HCT116 (cell line): ENCODE measurements at regions not wholly inside any gene's neighbourhood (a gene's known extent, or its start where the extent isn't known, plus 50 kb on each side); places are given as distances from the start of the nearest gene placed in this dataset.

Source experiments
- ATAC-seq: fragments of 200-7000 bp; cut with Tn5 transposase; 2 replicates; pipeline ENCODE4 v1.9.1; 2020; ENCODE audit warnings: mild to moderate bottlenecking, moderate library complexity
- BruUV-seq: library from RNA; stranded (reverse); fragments of 400-500 nt; replicated peaks from 2 replicates; lab custom pipeline; 2021; lab: Mats Ljungman, UMichigan
- CTCF ChIA-PET: fragments of 300-600 bp; sonication (Branson Sonifier 250); formaldehyde crosslinking; loops from one replicate; lab custom pipeline; 2021; ENCODE audit warnings: antibody characterized with exemption; lab: Charles Lee
- POLR2A ChIA-PET: fragments of 300-600, 350-600 bp; sonication (Branson Sonifier 250); formaldehyde crosslinking; loops from one replicate; lab custom pipeline; 2021; ENCODE audit warnings: antibody characterized with exemption; lab: Charles Lee
- RAD21 ChIA-PET, 2 experiments: fragments of 300-600 bp; sonication (Branson Sonifier 250); formaldehyde crosslinking; loops; one replicate each; lab custom pipeline; 2023; ENCODE audit warnings: low total read pairs in 2 of 2; ENCODE audit not compliant: uncharacterized antibody in 2 of 2, unreplicated experiment in 2 of 2, low non-redundant PET in 1 of 2; lab: Charles Lee
- DNase-seq: peaks from one replicate; pipeline ENCODE4 v3.0.0-alpha.2; 2010; ENCODE audit warnings: low read depth, low spot score
- H2AFZ ChIP-seq: fragments of 200-600 bp; shearing (Covaris generic), sonication (generic); 2 replicates; pipeline ENCODE4 v1.6.1; 2017; ENCODE audit warnings: low read depth, mixed run types, mixed read lengths, antibody characterized with exemption, low read length; ENCODE audit not compliant: poor library complexity, severe bottlenecking
- H3K27ac ChIP-seq: 2 replicates; pipeline ENCODE4 v1.5.1; 2012; ENCODE audit warnings: low read depth, low read length
- H3K27me3 ChIP-seq: fragments of 200-600 bp; sonication (generic); 2 replicates; pipeline ENCODE4 v1.6.1; 2016; ENCODE audit warnings: mixed run types, low read length, mixed read lengths; ENCODE audit not compliant: insufficient read depth
- H3K36me3 ChIP-seq, 2 experiments: fragments of 200-500 bp in 1 of 2; fragments of 200-600 bp in 1 of 2; sonication (Bioruptor generic) in 1 of 2; sonication (generic) in 1 of 2; 2 replicates each; pipeline versions ENCODE4 v1.5.1 to v1.6.1; 2014 to 2016; ENCODE audit warnings: low read length in 2 of 2, inconsistent platforms in 1 of 2, mixed read lengths in 1 of 2, mixed run types in 1 of 2; ENCODE audit not compliant: insufficient read depth in 2 of 2, control insufficient read depth in 1 of 2
- H3K4me1 ChIP-seq, 2 experiments: fragments of 200-600 bp in 1 of 2; sonication (generic) in 1 of 2; 2 replicates each; pipeline versions ENCODE4 v1.5.1 to v1.6.1; 2012 to 2017; ENCODE audit warnings: low read length in 2 of 2, inconsistent platforms in 1 of 2, mild to moderate bottlenecking in 1 of 2, mixed read lengths in 1 of 2, mixed run types in 1 of 2, moderate library complexity in 1 of 2; ENCODE audit not compliant: insufficient read depth in 2 of 2, control insufficient read depth in 1 of 2
- H3K4me2 ChIP-seq: fragments of 200-600 bp; sonication (generic); 2 replicates; pipeline ENCODE4 v1.6.1; 2017; ENCODE audit warnings: mixed run types, low read length, mixed read lengths
- H3K4me3 ChIP-seq, 2 experiments: fragments of 200-600 bp in 1 of 2; sonication (generic) in 1 of 2; replicated peaks in 1 of 2; 2 replicates each; pipeline ENCODE4 v1.5.1; 2011 to 2016; ENCODE audit warnings: low read length in 2 of 2, control low read depth in 1 of 2, low read depth in 1 of 2, mild to moderate bottlenecking in 1 of 2, mixed read lengths in 1 of 2, mixed run types in 1 of 2
- H3K79me2 ChIP-seq: fragments of 200-600 bp; sonication (generic); 2 replicates; pipeline ENCODE4 v1.6.1; 2017; ENCODE audit warnings: mild to moderate bottlenecking, mixed run types, low read length, moderate library complexity, mixed read lengths; ENCODE audit not compliant: insufficient read depth
- H3K9ac ChIP-seq: fragments of 200-600 bp; sonication (generic); 2 replicates; pipeline ENCODE4 v1.6.1; 2016; ENCODE audit warnings: low read length, mixed read lengths
- H3K9me2 ChIP-seq: fragments of 200-600 bp; sonication (generic), shearing (Covaris generic); 2 replicates; pipeline ENCODE4 v1.6.1; 2017; ENCODE audit warnings: mixed run types, mild to moderate bottlenecking, moderate library complexity; ENCODE audit not compliant: insufficient read depth
- H3K9me3 ChIP-seq, 2 experiments: fragments of 200-500 bp in 1 of 2; fragments of 200-600 bp in 1 of 2; sonication (Bioruptor generic) in 1 of 2; sonication (generic) in 1 of 2; 2 replicates each; pipeline ENCODE4 v1.6.1; 2014 to 2017; ENCODE audit warnings: low read length in 2 of 2, mixed read lengths in 2 of 2, inconsistent platforms in 1 of 2, low read depth in 1 of 2, mild to moderate bottlenecking in 1 of 2, mixed run types in 1 of 2, moderate library complexity in 1 of 2; ENCODE audit not compliant: control insufficient read depth in 1 of 2, insufficient read depth in 1 of 2
- H4K20me1 ChIP-seq: fragments of 200-600 bp; sonication (generic), shearing (Covaris generic); 2 replicates; pipeline ENCODE4 v1.6.1; 2017; ENCODE audit warnings: mixed run types, mild to moderate bottlenecking, moderate library complexity; ENCODE audit not compliant: insufficient read depth
- ATF3 ChIP-seq: IDR thresholded peaks from 2 replicates; pipeline ENCODE4 v1.6.1; 2012
- CEBPB ChIP-seq: IDR thresholded peaks from 2 replicates; pipeline ENCODE4 v1.6.1; 2012; ENCODE audit warnings: low read depth
- FOSL1 ChIP-seq: IDR thresholded peaks from 2 replicates; pipeline ENCODE4 v1.6.1; 2012; ENCODE audit warnings: low read depth
- RAD21 ChIP-seq: IDR thresholded peaks from 2 replicates; pipeline ENCODE4 v1.6.1; 2012; ENCODE audit warnings: low read depth, mild to moderate bottlenecking
- REST ChIP-seq: IDR thresholded peaks from 2 replicates; pipeline ENCODE4 v1.6.1; 2012; ENCODE audit warnings: low read depth
- YY1 ChIP-seq: IDR thresholded peaks from 2 replicates; pipeline ENCODE4 v1.6.1; 2011; ENCODE audit warnings: low read length, low read depth, moderate library complexity, mild to moderate bottlenecking; ENCODE audit not compliant: insufficient replicate concordance; ENCODE audit errors: extremely low read depth
- ZFX ChIP-seq: fragments of 450-650 bp; IDR thresholded peaks from 2 replicates; pipeline ENCODE4 v1.6.1; 2017
- ZNF274 ChIP-seq: fragments of 200-500 bp; sonication (Bioruptor generic); IDR thresholded peaks from 2 replicates; pipeline ENCODE4 v1.6.1; 2014; ENCODE audit warnings: mild to moderate bottlenecking, low read depth, low read length, inconsistent platforms
- intact Hi-C: fragments of 100-400 bp; cut with micrococcal nuclease; formaldehyde crosslinking; loops from 2 replicates; pipeline ENCODE4 v1.10.0; 2022

GRCh38 chr1:198888379-198888943 lies 249.6 kb downstream of the PTPRC start:
- Histone ChIP-seq H2AFZ (no peak overlapping the region), H3K9ac (no peak overlapping the region), H3K4me2 (no peak overlapping the region), H3K9me2 (no peaks in the 10 kb centered on the region), H3K4me1 (no peaks in the 10 kb centered on the region), H3K79me2 (no peaks in the 10 kb centered on the region), H3K36me3 (no peaks in the 10 kb centered on the region), H3K4me3 (no peak overlapping the region), H3K27ac (no peak overlapping the region), H3K27me3 (no peaks in the 10 kb centered on the region), H4K20me1 (no peaks in the 10 kb centered on the region), H3K9me3 (no peaks in the 10 kb centered on the region)
- intact Hi-C loops, result no loop called here
- ChIA-PET CTCF (no interaction called here), RAD21 (no interaction called here), POLR2A (no interaction called here)
- DNase-seq (no peak), ATAC-seq (no peak)
- TF ChIP-seq CEBPB, result no peak
- TF ChIP-seq RAD21, result no peak
- TF ChIP-seq ATF3, result no peak
- TF ChIP-seq FOSL1, result no peak
- no peak for TF ChIP-seq ZNF274
- no peak for TF ChIP-seq ZFX
- no peak for TF ChIP-seq YY1
- TF ChIP-seq REST, result no peak
- no TSS peak for BruUV-seq
